ENCODE measurements at regions not wholly inside any gene's neighbourhood (a gene's known extent, or its start where the extent isn't known, plus 50 kb on each side); places are given as distances from the start of the nearest gene placed in this dataset.

DNA sequence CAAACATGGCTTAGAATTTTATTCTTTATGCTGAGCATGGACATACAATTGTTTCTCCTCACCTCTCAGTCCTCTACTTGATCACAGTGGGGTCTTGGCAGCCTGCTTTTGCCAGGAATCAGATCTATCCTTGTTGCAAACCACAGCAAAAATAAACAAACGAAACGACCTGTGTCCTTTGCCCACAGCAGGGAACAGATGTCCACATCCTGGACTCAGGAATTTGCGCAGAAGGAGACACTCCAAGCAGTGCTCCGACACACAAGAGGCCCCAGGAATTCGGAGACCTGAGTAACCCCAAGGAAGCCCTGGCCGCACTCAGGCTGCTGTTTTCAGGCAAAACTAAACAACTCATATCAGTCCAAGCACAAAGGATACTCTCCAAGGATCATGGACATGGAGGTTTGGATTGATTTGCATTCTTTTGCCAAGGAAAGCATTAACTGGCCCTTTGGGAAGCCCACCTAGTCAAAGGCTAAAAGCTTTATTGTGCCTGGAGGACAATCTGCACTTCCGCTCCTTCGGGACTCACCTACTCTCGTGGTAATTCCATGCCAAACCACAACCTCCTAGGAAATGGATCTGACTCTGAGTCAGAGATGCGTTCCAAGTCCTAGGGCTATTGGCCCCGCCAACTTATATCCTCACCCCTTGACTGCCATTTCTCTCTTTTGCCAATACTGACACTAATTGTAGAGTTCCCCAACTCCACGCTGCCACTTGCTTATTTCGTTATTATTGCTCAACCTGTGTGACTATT lies 271.1 kb upstream of the CDH11 start:
- DNase-seq (ENCODE audit: extremely low spot score in 2 of 2) = no peak
- Histone ChIP-seq H3K9me3 (no peaks in the 10 kb centered on the region), H3K36me3 (no peaks in the 10 kb centered on the region), H3K4me3 (no peak overlapping the region), H3K27me3 (no peaks in the 10 kb centered on the region), H3K27ac (no peak overlapping the region), H3K4me1 (no peaks in the 10 kb centered on the region)
- TF ChIP-seq POLR2AphosphoS5 (IDR thresholded peaks at IDR 0.05; ENCODE audit: insufficient read depth in 1 of 2, low read depth in 1 of 2) (no peak), POLR2A (IDR thresholded peaks at IDR 0.05) (no peak)
- TF ChIP-seq, protein P1, sequence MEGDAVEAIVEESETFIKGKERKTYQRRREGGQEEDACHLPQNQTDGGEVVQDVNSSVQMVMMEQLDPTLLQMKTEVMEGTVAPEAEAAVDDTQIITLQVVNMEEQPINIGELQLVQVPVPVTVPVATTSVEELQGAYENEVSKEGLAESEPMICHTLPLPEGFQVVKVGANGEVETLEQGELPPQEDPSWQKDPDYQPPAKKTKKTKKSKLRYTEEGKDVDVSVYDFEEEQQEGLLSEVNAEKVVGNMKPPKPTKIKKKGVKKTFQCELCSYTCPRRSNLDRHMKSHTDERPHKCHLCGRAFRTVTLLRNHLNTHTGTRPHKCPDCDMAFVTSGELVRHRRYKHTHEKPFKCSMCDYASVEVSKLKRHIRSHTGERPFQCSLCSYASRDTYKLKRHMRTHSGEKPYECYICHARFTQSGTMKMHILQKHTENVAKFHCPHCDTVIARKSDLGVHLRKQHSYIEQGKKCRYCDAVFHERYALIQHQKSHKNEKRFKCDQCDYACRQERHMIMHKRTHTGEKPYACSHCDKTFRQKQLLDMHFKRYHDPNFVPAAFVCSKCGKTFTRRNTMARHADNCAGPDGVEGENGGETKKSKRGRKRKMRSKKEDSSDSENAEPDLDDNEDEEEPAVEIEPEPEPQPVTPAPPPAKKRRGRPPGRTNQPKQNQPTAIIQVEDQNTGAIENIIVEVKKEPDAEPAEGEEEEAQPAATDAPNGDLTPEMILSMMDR (IDR thresholded peaks at IDR 0.05) = no peak
- intact Hi-C loops (cut with DNase I) = no loop called here

DNA sequence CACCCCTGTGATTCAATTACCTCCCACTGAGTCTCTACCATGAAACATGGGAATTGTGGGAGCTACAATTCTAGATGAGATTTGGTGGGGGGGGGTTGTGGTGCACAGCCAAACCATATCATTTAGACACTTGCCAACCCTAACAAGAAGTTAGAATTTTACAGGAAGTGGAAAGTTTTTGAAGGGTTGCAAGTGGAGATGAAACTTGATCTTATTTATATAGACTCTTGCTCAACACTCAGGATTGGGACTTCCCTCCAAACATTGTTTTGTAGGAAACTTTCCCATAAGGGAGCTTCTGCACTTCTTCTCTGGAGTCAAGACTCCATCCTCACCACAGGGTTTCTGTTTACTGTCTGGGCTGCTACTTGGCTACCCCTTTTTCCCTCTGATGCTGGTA lies 266.7 kb upstream of the CDH11 start:
- H3K4me3 ChIP-seq = no peak overlapping the region
- H3K27me3 ChIP-seq = no peaks in the 10 kb centered on the region
- no peak overlapping the region for H3K27ac ChIP-seq
- no peaks in the 10 kb centered on the region for H3K36me3 ChIP-seq
- intact Hi-C loops (cut with DNase I) = no loop called here
- DNase-seq (ENCODE audit: extremely low spot score in 2 of 2) = no peak
- H3K9me3 ChIP-seq = no peaks in the 10 kb centered on the region
- TF ChIP-seq POLR2AphosphoS5 (IDR thresholded peaks at IDR 0.05; ENCODE audit: insufficient read depth in 1 of 2, low read depth in 1 of 2) (no peak), POLR2A (IDR thresholded peaks at IDR 0.05) (no peak)
- TF ChIP-seq, protein P1 (IDR thresholded peaks at IDR 0.05) = no peak
- H3K4me1 ChIP-seq = no peaks in the 10 kb centered on the region

DNA sequence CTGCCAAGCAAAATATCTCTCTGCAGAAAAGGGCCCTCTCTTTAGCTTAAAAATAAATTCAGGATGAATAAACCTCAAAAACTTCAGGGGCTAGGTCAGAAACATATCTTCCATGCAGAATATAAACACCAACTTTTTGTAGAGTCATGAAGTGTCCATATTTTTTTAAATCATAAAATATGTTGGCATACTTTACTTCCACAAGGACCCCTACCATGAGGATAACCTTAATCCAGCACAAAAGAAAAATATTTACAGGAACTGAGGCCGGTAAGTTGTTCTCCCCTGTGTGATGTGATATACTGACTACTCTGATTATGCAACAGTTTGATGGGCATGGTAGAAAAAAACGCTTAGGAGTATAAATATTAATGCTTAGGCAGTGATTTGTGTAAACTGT lies 264.8 kb upstream of the CDH11 start:
- TF ChIP-seq, protein P1 (IDR thresholded peaks at IDR 0.05) = no peak
- no peak for TF ChIP-seq POLR2A (IDR thresholded peaks at IDR 0.05)
- TF ChIP-seq POLR2AphosphoS5 (IDR thresholded peaks at IDR 0.05; ENCODE audit: insufficient read depth in 1 of 2, low read depth in 1 of 2) = no peak
- H3K27me3 ChIP-seq = no peaks in the 10 kb centered on the region
- H3K27ac ChIP-seq = no peak overlapping the region
- intact Hi-C loops (cut with DNase I) = no loop called here
- no peak overlapping the region for H3K4me3 ChIP-seq
- H3K4me1 ChIP-seq = no peaks in the 10 kb centered on the region
- no peaks in the 10 kb centered on the region for H3K36me3 ChIP-seq
- DNase-seq (ENCODE audit: extremely low spot score in 2 of 2) = no peak
- no peaks in the 10 kb centered on the region for H3K9me3 ChIP-seq

DNA sequence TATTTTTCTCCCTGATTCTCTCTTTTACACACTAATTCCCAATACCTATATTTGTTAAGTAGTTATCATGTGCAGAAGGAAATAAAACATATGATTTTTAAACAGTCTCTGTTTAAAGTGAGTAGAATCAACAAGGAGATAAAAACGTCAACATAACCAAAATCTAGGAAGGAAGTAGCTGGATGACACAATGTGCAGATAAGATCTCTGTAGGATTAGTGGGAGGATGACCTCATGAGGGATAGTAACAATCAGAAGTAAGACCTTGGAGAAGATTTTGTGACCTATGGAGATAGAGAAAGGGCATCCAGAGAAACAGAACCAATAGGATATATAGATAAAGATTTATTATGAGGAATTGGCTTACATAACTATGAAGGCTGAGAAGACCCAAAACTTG lies 262.6 kb upstream of the CDH11 start:
- intact Hi-C loops (cut with DNase I) = no loop called here
- H3K27ac ChIP-seq = no peak overlapping the region

DNA sequence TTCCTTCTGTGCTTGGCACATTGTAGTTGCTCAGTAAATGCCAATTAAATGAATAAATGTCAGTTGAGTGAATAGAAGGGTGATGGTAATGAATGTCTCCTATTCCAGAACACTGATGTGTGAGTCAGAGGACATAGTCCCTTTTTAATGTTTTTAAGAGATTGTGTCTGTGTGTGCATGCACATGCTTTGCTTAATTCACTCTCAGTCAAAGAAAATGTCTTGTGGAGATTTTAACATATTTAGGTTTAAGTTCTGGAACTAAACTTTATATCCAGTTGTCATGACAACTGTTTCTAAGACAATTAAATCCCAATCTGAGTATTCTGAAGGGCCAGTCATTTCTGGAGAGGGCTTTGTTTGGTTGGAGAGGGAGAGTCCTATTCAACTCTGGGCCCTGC lies 255.3 kb upstream of the CDH11 start:
- H3K27me3 ChIP-seq = no peaks in the 10 kb centered on the region
- no peak overlapping the region for H3K27ac ChIP-seq
- intact Hi-C loops (cut with DNase I) = no loop called here
- no peak for DNase-seq (ENCODE audit: extremely low spot score in 2 of 2)
- no peaks in the 10 kb centered on the region for H3K4me1 ChIP-seq
- no peak for TF ChIP-seq POLR2A (IDR thresholded peaks at IDR 0.05)
- TF ChIP-seq POLR2AphosphoS5 (IDR thresholded peaks at IDR 0.05; ENCODE audit: insufficient read depth in 1 of 2, low read depth in 1 of 2) = no peak
- TF ChIP-seq, protein P1 (IDR thresholded peaks at IDR 0.05) = no peak
- H3K4me3 ChIP-seq = no peak overlapping the region
- H3K9me3 ChIP-seq = no peaks in the 10 kb centered on the region
- H3K36me3 ChIP-seq = no peaks in the 10 kb centered on the region

More for the DNA sequence above, 262.6 kb upstream of the CDH11 start:
- no peak overlapping the region for H3K4me3 ChIP-seq
- no peaks in the 10 kb centered on the region for H3K4me1 ChIP-seq
- DNase-seq (ENCODE audit: extremely low spot score in 2 of 2) = no peak
- TF ChIP-seq, protein P1 (IDR thresholded peaks at IDR 0.05) = no peak
- no peaks in the 10 kb centered on the region for H3K27me3 ChIP-seq
- H3K9me3 ChIP-seq = no peaks in the 10 kb centered on the region
- H3K36me3 ChIP-seq = no peaks in the 10 kb centered on the region
